ENCODE measurements at regions not wholly inside any gene's neighbourhood (a gene's known extent, or its start where the extent isn't known, plus 50 kb on each side); places are given as distances from the start of the nearest gene placed in this dataset. TPM values are rescaled to one million over a fixed set of nuclear protein-coding genes. Genes with fewer than 3 reads are reported as not detected.

Small RNAs in the stretch of these regions (small RNA-seq; reads per million reads assigned to genes)
- gene AC139453.1 (ENCODE audit: low read depth) (not detected), gene LSP1P2 (ENCODE audit: low read depth) (not detected), gene MIR4444-2 (ENCODE audit: low read depth) (not detected), gene RN7SL294P (ENCODE audit: low read depth) (not detected), gene SNRPCP10 (ENCODE audit: low read depth) (not detected)

All from mesenchymal stem cell (in vitro differentiated cells and primary cell).